GM13977 (cell line): ENCODE measurements at regions not wholly inside any gene's neighbourhood (a gene's known extent, or its start where the extent isn't known, plus 50 kb on each side); places are given as distances from the start of the nearest gene placed in this dataset.

ENCODE experiments used
- DNase-seq: peaks from one replicate; pipeline ENCODE4 v3.0.0; 2012; ENCODE audit warnings: low spot score
- CTCF ChIP-seq: IDR thresholded peaks from 2 replicates; pipeline ENCODE4 v1.5.1; 2012; ENCODE audit warnings: mild to moderate bottlenecking, control low read depth; ENCODE audit not compliant: insufficient read depth; ENCODE audit errors: extremely low read depth, missing control alignments
- in situ Hi-C: fragments of 300-500 bp; cut with MboI; formaldehyde crosslinking; loops from one replicate; pipeline ENCODE4 v1.12.0; 2022; ENCODE audit warnings: low sequenced_read_pairs, low pct_unique_long_range_greater_than_20kb, mixed read lengths, inconsistent platforms; ENCODE audit not compliant: unreplicated experiment

GRCh38 chr4:147076728-147077127 is 131.1 kb upstream of the TTC29 start:
- no peak for TF ChIP-seq CTCF
- in situ Hi-C loops = loop anchor here (25.0 kb wide), 1 partner anchor 739 kb away; no protein-coding TSS in a partner anchor

GRCh38 chr4:147078362-147078761 is 132.7 kb upstream of the TTC29 start:
- in situ Hi-C loops = loop anchor here (25.0 kb wide), 1 partner anchor 741 kb away; no protein-coding TSS in a partner anchor
- no peak for DNase-seq
- no peak for TF ChIP-seq CTCF

More at GRCh38 chr4:147076728-147077127, 131.1 kb upstream of the TTC29 start:
- DNase-seq = no peak

DNA sequence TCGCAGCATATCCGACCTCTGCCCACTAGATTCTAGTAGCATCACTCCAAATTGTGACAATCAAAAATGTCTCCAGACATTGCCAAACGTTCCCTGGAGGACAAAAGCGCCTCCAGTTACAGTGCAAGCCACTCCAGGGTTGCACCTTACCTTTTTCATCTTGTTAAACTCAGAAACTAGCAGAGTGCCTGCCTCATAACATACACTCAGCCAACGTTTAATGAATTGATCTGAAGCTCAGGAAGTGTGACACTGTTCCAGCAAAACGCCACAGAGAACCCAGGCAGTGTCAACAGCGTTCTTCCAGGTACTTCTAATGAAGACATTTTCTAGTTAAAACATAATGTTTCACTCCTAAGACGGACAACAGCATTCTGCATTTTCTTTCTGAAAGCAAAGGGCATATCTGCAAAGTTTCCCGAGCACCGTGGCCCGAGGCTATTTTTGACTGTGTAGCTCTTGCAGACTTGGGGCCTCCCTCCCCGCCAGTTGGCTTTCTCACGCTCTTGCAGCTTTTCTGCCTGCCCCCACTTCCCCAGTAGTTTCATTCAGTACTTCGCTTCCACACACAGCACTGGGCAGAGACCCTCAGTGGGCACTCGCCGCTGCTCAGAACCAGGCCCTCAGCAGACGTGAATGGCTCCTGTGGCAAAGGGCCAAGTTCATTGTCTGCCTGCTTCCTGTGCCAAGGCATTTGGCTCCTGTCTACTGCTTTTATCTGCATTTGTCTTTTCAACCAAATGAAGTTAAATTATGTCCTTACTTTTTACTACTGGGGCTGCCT is 133.4 kb upstream of the TTC29 start:
- DNase-seq = no peak
- no peak for TF ChIP-seq CTCF
- in situ Hi-C loops = loop anchor here (25.0 kb wide), 1 partner anchor 742 kb away; no protein-coding TSS in a partner anchor

GRCh38 chr4:147084861-147085260 is 139.2 kb upstream of the TTC29 start:
- in situ Hi-C loops = loop anchor here (25.0 kb wide), 1 partner anchor 748 kb away; no protein-coding TSS in a partner anchor
- DNase-seq = no peak
- no peak for TF ChIP-seq CTCF

GRCh38 chr4:147085781-147086180 is 140.1 kb upstream of the TTC29 start:
- in situ Hi-C loops = loop anchor here (25.0 kb wide), 1 partner anchor 748 kb away; no protein-coding TSS in a partner anchor
- no peak for TF ChIP-seq CTCF

DNA sequence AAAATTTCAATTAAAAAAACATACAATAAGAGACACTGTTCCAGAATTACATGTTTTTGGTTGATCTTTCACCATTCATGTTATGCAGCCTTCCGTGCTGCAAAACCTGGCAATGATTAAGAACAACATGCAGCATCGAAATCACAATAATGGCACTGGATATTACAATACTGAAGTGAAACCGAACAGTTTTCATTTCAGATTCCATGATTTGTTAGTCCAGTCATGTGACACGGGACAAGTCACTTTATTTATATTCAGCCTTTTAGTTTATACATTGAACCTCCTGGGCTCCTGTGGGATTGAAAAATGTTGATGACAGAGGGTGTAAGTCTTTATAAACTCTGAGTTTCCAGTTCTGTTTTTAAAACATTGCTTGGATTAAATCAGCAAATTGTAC is 142.5 kb upstream of the TTC29 start:
- no peak for TF ChIP-seq CTCF
- in situ Hi-C loops = loop anchor here (25.0 kb wide), 1 partner anchor 751 kb away; no protein-coding TSS in a partner anchor
- DNase-seq = no peak

More at GRCh38 chr4:147085781-147086180, 140.1 kb upstream of the TTC29 start:
- no peak for DNase-seq
